Prostate gland (tissue), 2 donors: ENCODE measurements at regions not wholly inside any gene's neighbourhood (a gene's known extent, or its start where the extent isn't known, plus 50 kb on each side); places are given as distances from the start of the nearest gene placed in this dataset.
"Not testable (repeated sequence)": the region's sequence is repeated elsewhere in the genome, so short reads cannot be mapped to it uniquely, and the experiment has no call there.

Experiments
- DNase-seq: peaks from one replicate; pipeline ENCODE4 v3.0.0-alpha.2; 2019; ENCODE audit warnings: low spot score
- H3K27ac ChIP-seq, 2 donors: fragments of 200-600 bp; sonication (generic); 2 replicates each; pipeline ENCODE4 v1.5.1; 2017 to 2019
- H3K27me3 ChIP-seq: fragments of 200-600 bp; sonication (generic); replicated peaks from 2 replicates; pipeline ENCODE4 v1.5.1; 2019; ENCODE audit not compliant: insufficient read depth
- H3K36me3 ChIP-seq, 2 donors: fragments of 200-600 bp; sonication (generic); 1 replicate in 1 of 2; 2 replicates in 1 of 2; pipeline versions ENCODE4 v1.5.1 to v1.8.1; 2017 to 2019
- H3K4me1 ChIP-seq: fragments of 200-600 bp; sonication (generic); replicated peaks from 2 replicates; pipeline ENCODE4 v1.5.1; 2019
- H3K4me3 ChIP-seq, 2 donors: fragments of 200-600 bp; sonication (generic); 2 replicates each; pipeline ENCODE4 v1.5.1; 2017 to 2019
- H3K9me3 ChIP-seq: fragments of 200-600 bp; sonication (generic); 2 replicates; pipeline ENCODE4 v1.5.1; 2017
- CTCF ChIP-seq, 4 experiments: fragments of 200-600 bp in 2 of 4; fragments of 450-650 bp in 2 of 4; sonication (generic) in 2 of 4; IDR thresholded peaks; 1 replicate in 3 of 4; 2 replicates in 1 of 4; pipeline ENCODE4 v1.5.1; 2016 to 2019; ENCODE audit warnings: antibody characterized with exemption in 4 of 4, mild to moderate bottlenecking in 2 of 4, moderate library complexity in 2 of 4
- POLR2A ChIP-seq: fragments of 450-650 bp; IDR thresholded peaks from one replicate; pipeline ENCODE4 v1.6.1; 2016; ENCODE audit warnings: antibody characterized with exemption, mild to moderate bottlenecking
- POLR2AphosphoS5 ChIP-seq: sonication (generic); formaldehyde crosslinking; IDR thresholded peaks from one replicate; pipeline ENCODE4 v1.6.1; 2017; ENCODE audit warnings: antibody characterized with exemption
- WGBS: methylation state at CpG from one replicate; pipeline ENCODE4 v1.1.5; 2018; 5-methylcytosine and 5-hydroxymethylcytosine counted together
- intact Hi-C: fragments of 100-400 bp; cut with DNase I; formaldehyde crosslinking; loops from one replicate; pipeline ENCODE4 v1.14.2; 2022

GRCh38 chr17:16875662-16876061 is 96.3 kb downstream of the TNFRSF13B start:
- TF ChIP-seq POLR2A (no peak), CTCF (IDR thresholded peaks at IDR 0.05) (no peak), POLR2AphosphoS5 (no peak)
- no peak for DNase-seq
- Histone ChIP-seq H3K27me3 (no peaks in the 10 kb centered on the region), H3K4me1 (no peaks in the 10 kb centered on the region), H3K4me3 (no peak overlapping the region), H3K27ac (no peak overlapping the region), H3K36me3 (no peaks in the 10 kb centered on the region), H3K9me3 (no peaks in the 10 kb centered on the region)
- intact Hi-C loops = no loop called here

- H3K9me3 ChIP-seq, DNase-seq, intact Hi-C loops, H3K36me3 ChIP-seq, H3K27ac ChIP-seq, H3K27me3 ChIP-seq, H3K4me3 ChIP-seq, H3K4me1 ChIP-seq: not testable (repeated sequence)
- WGBS = 86% methylated on average over 12 of the region's 12 CpGs
Observed at GRCh38 chr17:16874216-16874615, 97.7 kb downstream of the TNFRSF13B start.

DNA sequence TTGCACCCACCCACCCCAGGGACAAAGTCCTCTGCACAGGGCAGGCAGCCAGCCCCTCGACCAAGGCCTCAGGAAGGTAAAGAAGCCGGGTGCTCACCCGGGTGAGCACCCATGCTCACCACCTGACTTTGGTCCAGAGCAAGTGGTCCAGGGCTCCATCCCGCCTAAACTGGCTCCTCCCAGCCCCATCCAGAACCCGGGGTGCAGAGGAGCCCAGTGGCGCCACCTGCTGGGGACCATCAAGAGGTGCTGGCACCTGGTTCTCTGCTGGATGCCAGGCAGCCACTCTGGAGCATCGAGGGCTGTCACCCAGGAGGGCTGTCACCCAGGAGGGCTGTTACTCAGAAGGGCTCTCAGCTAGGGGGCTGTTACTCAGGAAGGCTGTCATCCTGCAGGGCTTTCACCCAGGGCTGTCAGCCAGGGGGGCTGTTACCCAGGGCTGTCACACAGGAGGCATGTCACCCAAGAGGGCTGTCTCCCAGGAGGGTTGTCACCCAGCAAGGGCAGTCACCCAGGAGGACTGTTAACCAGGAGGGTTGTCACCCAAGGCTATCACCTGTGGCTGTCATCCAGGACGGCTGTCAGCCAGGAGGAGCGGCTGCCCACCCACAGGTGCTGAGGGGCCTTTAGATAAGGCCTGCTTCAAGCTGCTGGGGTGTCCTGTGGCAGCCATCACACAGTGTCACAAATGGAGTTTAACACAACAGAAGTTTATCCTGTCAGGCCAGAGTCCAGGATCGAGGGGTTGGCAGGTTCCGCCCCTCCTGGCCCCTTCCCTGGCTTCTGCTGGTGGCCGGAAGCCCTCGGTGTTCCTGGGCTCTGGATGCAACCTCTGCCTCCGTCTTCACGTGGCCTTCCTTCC is 98.5 kb downstream of the TNFRSF13B start:
- DNase-seq = no peak
- Histone ChIP-seq H3K36me3 (no peaks in the 10 kb centered on the region), H3K27me3 (no peaks in the 10 kb centered on the region), H3K4me1 (no peaks in the 10 kb centered on the region), H3K4me3 (no peak overlapping the region), H3K27ac (no peak overlapping the region), H3K9me3 (no peaks in the 10 kb centered on the region)
- 45% methylated on average over 15 of the region's 15 CpGs for WGBS
- intact Hi-C loops = no loop called here
- TF ChIP-seq POLR2AphosphoS5 = no peak
- TF ChIP-seq CTCF (IDR thresholded peaks at IDR 0.05) = peak in 2 of 4 experiments; percentile 27 to 41

- H3K27ac ChIP-seq = no peak overlapping the region
- intact Hi-C loops = no loop called here
- no peaks in the 10 kb centered on the region for H3K4me1 ChIP-seq
- DNase-seq = no peak
- H3K4me3 ChIP-seq = no peak overlapping the region
- H3K9me3 ChIP-seq = no peaks in the 10 kb centered on the region
- H3K36me3 ChIP-seq = no peaks in the 10 kb centered on the region
- WGBS = 65% methylated on average over 16 of the region's 16 CpGs
- no peaks in the 10 kb centered on the region for H3K27me3 ChIP-seq
- TF ChIP-seq POLR2A (no peak), CTCF (IDR thresholded peaks at IDR 0.05) (no peak), POLR2AphosphoS5 (no peak)
Observed at GRCh38 chr17:16872351-16873173, 99.4 kb downstream of the TNFRSF13B start.

GRCh38 chr17:16871446-16872190 is 100.3 kb downstream of the TNFRSF13B start:
- H3K4me3 ChIP-seq, intact Hi-C loops, H3K36me3 ChIP-seq, DNase-seq, H3K9me3 ChIP-seq, H3K27ac ChIP-seq, H3K27me3 ChIP-seq, H3K4me1 ChIP-seq: not testable (repeated sequence)
- 56% methylated on average over 15 of the region's 17 CpGs for WGBS
